ENCODE measurements at regions not wholly inside any gene's neighbourhood (a gene's known extent, or its start where the extent isn't known, plus 50 kb on each side); places are given as distances from the start of the nearest gene placed in this dataset.
A peak's percentile ranks its signal among the peaks of the same experiment; 100 is the strongest.
"Not testable (repeated sequence)": the region's sequence is repeated elsewhere in the genome, so short reads cannot be mapped to it uniquely, and the experiment has no call there.

GRCh38 chr9:21605489-21605931 lies 123.4 kb upstream of the IFNE start:
- DNase-seq: peak; percentile 97

GRCh38 chr9:21607576-21607975 lies 125.5 kb upstream of the IFNE start:
- DNase-seq: no peak

GRCh38 chr9:21608200-21608599 lies 126.1 kb upstream of the IFNE start:
- no peak for DNase-seq

- DNase-seq: no peak
Measured at GRCh38 chr9:21609506-21609905, 127.4 kb upstream of the IFNE start.

GRCh38 chr9:21611891-21612290 lies 129.8 kb upstream of the IFNE start:
- no peak for DNase-seq

- DNase-seq: no peak
Measured at GRCh38 chr9:21615018-21615417, 132.9 kb upstream of the IFNE start.

GRCh38 chr9:21615446-21615845 lies 133.3 kb upstream of the IFNE start:
- DNase-seq: no peak

- DNase-seq: peak; percentile 95
Measured at GRCh38 chr9:21616082-21616778, 134.1 kb upstream of the IFNE start.

- DNase-seq: no peak
Measured at GRCh38 chr9:21624675-21625644, 142.8 kb upstream of the IFNE start.

- DNase-seq: no peak
Measured at GRCh38 chr9:21626493-21626892, 144.4 kb upstream of the IFNE start.

- DNase-seq: not testable (repeated sequence)
Measured at GRCh38 chr9:21628954-21629353, 146.8 kb upstream of the IFNE start.

- no peak for DNase-seq
Measured at GRCh38 chr9:21634951-21635350, 152.8 kb upstream of the IFNE start.

GRCh38 chr9:21638104-21638503 lies 156.0 kb upstream of the IFNE start:
- no peak for DNase-seq

GRCh38 chr9:21653091-21653490 lies 149.3 kb upstream of the MTAP start:
- DNase-seq: peak; percentile 72

GRCh38 chr9:21653589-21653988 lies 148.8 kb upstream of the MTAP start:
- no peak for DNase-seq

- peak; percentile 72 for DNase-seq
Measured at GRCh38 chr9:21656776-21657674, 145.4 kb upstream of the MTAP start.

- peak; percentile 25 for DNase-seq
Measured at GRCh38 chr9:21657966-21658667, 144.3 kb upstream of the MTAP start.

GRCh38 chr9:21660976-21661375 lies 141.5 kb upstream of the MTAP start:
- DNase-seq: peak; percentile 35

GRCh38 chr9:21661626-21662025 lies 140.8 kb upstream of the MTAP start:
- DNase-seq: peak; percentile 40

GRCh38 chr9:21668516-21668915 lies 133.9 kb upstream of the MTAP start:
- no peak for DNase-seq

GRCh38 chr9:21669701-21670100 lies 132.7 kb upstream of the MTAP start:
- peak; percentile 41 for DNase-seq

- DNase-seq: peak; percentile 38
Measured at GRCh38 chr9:21670374-21670773, 132.1 kb upstream of the MTAP start.
